NCI-H1092 treated with DMSO at 0.1 percent for 48 hours (cell line): ENCODE measurements at regions not wholly inside any gene's neighbourhood (a gene's known extent, or its start where the extent isn't known, plus 50 kb on each side); places are given as distances from the start of the nearest gene placed in this dataset.
"Not testable (repeated sequence)": the region's sequence is repeated elsewhere in the genome, so short reads cannot be mapped to it uniquely, and the experiment has no call there.

Source experiments
- DNase-seq: peaks from one replicate; lab custom pipeline; 2025; lab: John Stamatoyannopoulos, UW

- DNase-seq, result no peak
Measured at GRCh38 chr4:163077680-163078079, 89.0 kb downstream of the NAF1 start.

GRCh38 chr4:163072222-163072621, 94.5 kb downstream of the NAF1 start:
- no peak for DNase-seq

- DNase-seq, result no peak
Measured at GRCh38 chr4:163071308-163071707, 95.4 kb downstream of the NAF1 start.

DNA sequence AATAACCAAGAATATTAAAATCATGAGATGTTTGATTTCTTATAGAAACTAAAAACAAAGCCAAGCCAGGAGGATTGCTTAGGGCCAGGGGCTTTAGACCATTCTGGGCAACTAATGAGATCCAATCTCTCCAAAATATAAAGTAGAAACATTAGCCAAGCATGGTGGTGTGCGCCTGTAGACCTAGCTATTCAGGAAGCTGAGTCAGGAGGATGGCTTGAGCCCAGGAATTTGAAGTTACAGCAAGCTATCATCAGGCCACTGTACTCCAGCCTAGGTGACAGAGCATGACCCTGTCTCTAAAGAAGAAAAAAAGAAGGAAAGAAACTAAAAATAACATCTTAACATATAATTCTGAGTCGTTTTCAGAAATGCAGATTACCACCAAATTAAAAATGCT, 96.7 kb downstream of the NAF1 start:
- no peak for DNase-seq

- DNase-seq, result no peak
Measured at GRCh38 chr4:163063891-163064290, 102.8 kb downstream of the NAF1 start.

GRCh38 chr4:163048447-163048846, 118.2 kb downstream of the NAF1 start:
- DNase-seq, result peak; percentile 7

- no peak for DNase-seq
Measured at GRCh38 chr4:163042306-163042705, 124.4 kb downstream of the NAF1 start.

- no peak for DNase-seq
Measured at GRCh38 chr4:163017135-163017534, 149.6 kb downstream of the NAF1 start.

DNA sequence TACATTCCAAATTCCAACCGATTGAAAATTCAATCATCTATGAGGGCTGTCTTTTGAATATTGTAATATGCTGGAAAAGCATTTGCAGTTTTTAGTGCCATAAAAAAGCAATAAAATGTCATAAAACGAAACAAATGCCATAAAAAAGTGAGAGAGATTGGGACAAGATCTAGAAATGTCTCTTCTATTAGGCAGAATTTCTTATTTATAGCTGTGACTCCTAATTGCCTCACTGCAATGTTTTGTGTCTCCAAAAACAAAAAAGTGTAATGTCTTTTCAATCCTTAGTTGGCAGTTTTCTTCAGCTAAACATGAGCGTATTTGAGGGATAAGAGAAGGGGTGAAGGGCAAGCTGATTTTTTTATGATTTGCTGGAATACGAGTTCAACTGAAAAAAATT, 153.9 kb downstream of the NAF1 start:
- DNase-seq, result no peak

DNA sequence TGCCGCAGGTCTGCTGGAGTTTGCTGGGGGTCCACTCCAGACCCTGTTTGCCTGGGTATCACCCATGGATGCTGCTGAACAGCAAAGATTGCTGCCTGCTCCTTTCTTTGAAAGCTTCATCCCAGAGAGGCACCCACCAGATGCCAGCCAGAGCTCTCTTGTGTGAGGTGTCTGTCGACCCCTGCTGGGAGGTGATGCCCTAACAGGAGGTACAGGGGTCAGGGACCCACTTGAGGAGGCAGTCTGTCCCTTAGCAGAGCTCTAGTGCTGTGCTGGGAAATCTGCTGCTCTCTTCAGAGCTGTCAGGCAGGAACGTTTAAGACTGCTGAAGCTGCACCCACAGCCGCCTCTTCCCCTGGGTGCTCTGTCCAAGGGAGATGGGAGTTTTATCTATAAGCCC, 162.7 kb downstream of the NAF1 start:
- no peak for DNase-seq

DNA sequence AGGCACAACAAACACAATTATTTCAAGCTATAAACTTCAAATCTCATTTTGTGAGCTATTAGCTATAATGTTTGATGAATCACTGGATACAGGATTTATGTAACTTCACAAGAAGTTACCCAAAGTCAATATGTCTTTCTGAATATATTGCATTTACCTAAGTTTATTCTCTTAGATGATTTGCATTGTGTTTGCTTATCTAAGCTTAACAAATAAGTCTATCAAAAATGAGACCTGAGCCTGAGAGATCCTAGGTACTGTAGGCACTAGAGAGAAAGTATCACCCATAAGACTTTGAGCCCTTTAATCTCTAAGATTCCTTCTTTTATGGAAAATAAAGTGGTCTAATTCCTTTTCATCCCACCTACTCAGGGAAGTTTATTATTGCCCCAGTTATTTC, 178.2 kb downstream of the NAF1 start:
- no peak for DNase-seq

GRCh38 chr4:162985131-162985530, 181.6 kb downstream of the NAF1 start:
- DNase-seq, result no peak

GRCh38 chr4:162984621-162985020, 182.1 kb downstream of the NAF1 start:
- DNase-seq, result no peak

DNA sequence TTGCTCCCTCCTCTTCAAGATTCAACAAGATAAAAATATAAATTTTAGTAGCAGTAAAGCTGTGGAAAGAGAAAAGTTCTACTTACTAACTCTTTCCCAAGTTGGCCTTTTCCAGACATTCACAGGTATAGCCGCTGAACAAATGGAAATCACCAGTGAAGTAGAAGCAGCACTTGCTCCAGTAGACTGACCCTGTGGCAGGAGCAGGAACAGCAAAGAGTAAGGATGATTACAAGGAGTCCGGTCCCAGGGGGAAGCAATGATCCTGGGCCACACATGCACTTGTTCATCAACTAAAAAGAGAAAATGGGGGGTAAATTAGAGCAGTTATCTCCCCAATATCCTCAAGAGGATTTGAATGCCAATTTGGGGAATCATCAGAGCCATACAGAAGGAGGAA, 184.9 kb downstream of the NAF1 start:
- DNase-seq, result no peak

DNA sequence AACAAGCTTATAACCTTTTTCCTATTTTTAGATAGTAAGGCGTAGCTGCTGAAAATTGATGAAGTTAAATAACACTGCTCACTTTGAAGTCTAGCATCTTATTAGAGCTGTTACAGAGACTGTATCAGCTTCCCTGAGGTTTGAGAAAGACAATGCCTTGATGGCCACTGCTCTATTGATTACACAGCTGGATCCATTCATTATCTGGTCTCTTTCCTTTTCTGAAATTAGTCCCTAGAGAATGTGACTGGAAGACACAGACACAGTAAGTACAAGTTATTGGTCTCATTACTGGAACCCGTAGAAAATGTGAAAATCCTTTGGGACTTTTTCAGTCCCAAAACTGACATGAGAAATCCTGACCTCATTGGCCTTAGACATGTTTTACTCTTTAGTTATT, 188.3 kb downstream of the NAF1 start:
- DNase-seq, result no peak

DNA sequence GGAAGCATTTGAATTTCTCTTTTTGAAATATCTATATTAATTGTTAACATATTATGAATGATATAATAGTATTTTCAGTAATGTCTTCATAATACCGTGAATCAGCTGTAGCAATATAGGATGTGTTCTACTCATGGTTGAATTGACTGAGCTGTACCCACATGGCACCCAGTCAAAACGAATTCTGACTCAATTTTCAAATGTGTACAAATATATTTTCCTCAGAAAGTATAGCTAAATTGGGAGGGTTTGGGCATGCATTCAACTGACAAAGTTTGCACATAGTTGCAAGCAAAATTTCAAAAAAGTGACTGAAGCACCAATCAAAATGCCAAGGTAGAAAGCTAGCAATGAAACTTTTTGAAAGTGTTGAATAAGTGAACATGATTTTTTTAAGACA, 188.9 kb downstream of the NAF1 start:
- no peak for DNase-seq

- no peak for DNase-seq
Measured at GRCh38 chr4:162972661-162973330, 193.9 kb downstream of the NAF1 start.

DNA sequence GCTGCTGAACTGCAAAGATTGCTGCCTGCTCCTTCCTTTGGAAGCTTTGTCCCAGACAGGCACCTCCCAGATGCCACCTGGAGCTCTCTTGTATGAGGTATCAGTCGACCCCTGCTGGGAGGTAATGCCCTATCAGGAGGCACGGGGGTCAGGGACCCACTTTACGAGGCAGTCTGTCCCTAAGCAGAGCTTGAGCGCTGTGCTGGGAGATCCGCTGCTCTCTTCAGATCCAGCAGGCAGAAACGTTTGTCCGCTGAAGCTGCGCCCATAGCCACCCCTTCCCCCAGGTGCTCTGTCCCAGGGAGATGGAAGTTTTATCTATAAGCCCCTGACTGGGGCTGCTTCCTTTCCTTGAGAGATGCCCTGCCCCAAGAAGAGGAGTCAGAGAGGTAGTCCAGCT, 197.5 kb downstream of the NAF1 start:
- no peak for DNase-seq

DNA sequence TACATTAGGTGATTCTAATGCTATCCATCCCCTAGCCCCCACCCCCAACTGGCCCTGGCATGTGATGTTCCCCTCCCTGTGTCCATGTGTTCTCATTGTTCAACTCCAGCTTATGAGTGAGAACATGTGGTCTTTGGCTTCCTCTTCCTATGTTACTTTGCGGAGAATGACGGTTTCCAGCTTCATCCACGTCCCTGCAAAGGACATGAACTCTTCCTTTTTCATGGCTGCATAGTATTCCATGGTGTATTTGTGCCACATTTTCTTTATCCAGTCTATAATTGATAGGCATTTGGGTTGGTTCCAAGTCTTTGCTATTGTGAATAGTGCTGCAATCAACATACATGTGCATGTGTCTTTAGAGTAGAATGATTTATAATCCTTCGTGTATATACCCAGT, 200.7 kb downstream of the NAF1 start:
- not testable (repeated sequence) for DNase-seq

DNA sequence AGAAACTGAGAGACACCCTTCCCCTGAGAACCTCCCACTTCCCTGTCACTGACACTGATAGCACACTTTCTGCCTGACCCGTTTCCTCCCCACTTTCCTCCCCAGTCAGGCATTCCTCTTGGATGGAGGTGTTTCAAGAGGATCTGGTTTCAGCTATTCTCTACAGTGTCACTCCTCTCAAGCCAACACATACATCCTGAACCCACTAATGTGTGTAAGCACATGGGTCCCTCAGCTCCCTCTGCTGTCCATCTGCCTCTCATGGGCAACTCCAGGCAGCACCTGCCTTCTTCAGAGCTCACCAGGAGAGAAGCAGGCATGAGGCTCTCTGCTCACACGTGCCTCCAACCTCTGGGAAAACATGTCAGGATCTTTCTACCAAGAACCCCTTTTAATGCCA, 207.6 kb downstream of the NAF1 start:
- no peak for DNase-seq

GRCh38 chr4:162957521-162958143, 209.1 kb downstream of the NAF1 start:
- DNase-seq, result no peak

GRCh38 chr4:162954976-162955375, 211.7 kb downstream of the NAF1 start:
- no peak for DNase-seq

- DNase-seq, result no peak
Measured at GRCh38 chr4:162952232-162952631, 214.5 kb downstream of the NAF1 start.

GRCh38 chr4:162945713-162946112, 221.0 kb downstream of the NAF1 start:
- no peak for DNase-seq
